GM23338 (cell line): ENCODE measurements at regions not wholly inside any gene's neighbourhood (a gene's known extent, or its start where the extent isn't known, plus 50 kb on each side); places are given as distances from the start of the nearest gene placed in this dataset.

Experiments used
- ATAC-seq: fragments of 200-7000 bp; cut with Tn5 transposase; 3 replicates; pipeline ENCODE4 v1.9.1; 2020
- DNase-seq: peaks from one replicate; pipeline ENCODE4 v3.0.0-alpha.2; 2015; ENCODE audit warnings: low spot score
- H2AFZ ChIP-seq: fragments of 200-600 bp; sonication (generic); 2 replicates; pipeline ENCODE4 v1.8.0; 2016; ENCODE audit warnings: antibody characterized with exemption, mild to moderate bottlenecking, moderate library complexity
- H3F3A ChIP-seq: fragments of 200-600 bp; sonication (generic); replicated peaks from 2 replicates; pipeline ENCODE4 v1.8.0; 2017; ENCODE audit warnings: antibody characterized with exemption, mixed run types, low read depth
- H3K27ac ChIP-seq: fragments of 200-600 bp; sonication (generic); 2 replicates; pipeline ENCODE4 v1.6.1; 2016; ENCODE audit warnings: low read depth
- H3K27me3 ChIP-seq: fragments of 200-600 bp; sonication (generic); 2 replicates; pipeline ENCODE4 v1.8.0; 2016; ENCODE audit warnings: mild to moderate bottlenecking, mixed run types, moderate library complexity; ENCODE audit not compliant: insufficient read depth
- H3K36me3 ChIP-seq: fragments of 200-600 bp; sonication (generic); 2 replicates; pipeline ENCODE4 v1.8.0; 2016; ENCODE audit warnings: mild to moderate bottlenecking; ENCODE audit not compliant: insufficient read depth
- H3K4me1 ChIP-seq: fragments of 200-600 bp; sonication (generic); 2 replicates; pipeline ENCODE4 v1.8.0; 2016; ENCODE audit warnings: mild to moderate bottlenecking, moderate library complexity; ENCODE audit not compliant: insufficient read depth
- H3K4me2 ChIP-seq: fragments of 200-600 bp; sonication (generic); 2 replicates; pipeline ENCODE4 v1.7.1; 2017; ENCODE audit warnings: mixed run types
- H3K4me3 ChIP-seq: fragments of 200-600 bp; sonication (generic); 2 replicates; pipeline ENCODE4 v1.6.1; 2016; ENCODE audit warnings: mixed run types
- H3K79me2 ChIP-seq: fragments of 200-600 bp; sonication (generic); replicated peaks from 2 replicates; pipeline ENCODE4 v1.8.0; 2017; ENCODE audit warnings: mild to moderate bottlenecking; ENCODE audit not compliant: insufficient read depth
- H3K9me2 ChIP-seq: fragments of 200-600 bp; sonication (generic); 2 replicates; pipeline ENCODE4 v1.8.0; 2017; ENCODE audit not compliant: insufficient read depth
- H4K20me1 ChIP-seq: fragments of 200-600 bp; sonication (generic); replicated peaks from 2 replicates; pipeline ENCODE4 v1.8.0; 2017; ENCODE audit warnings: mild to moderate bottlenecking; ENCODE audit not compliant: insufficient read depth
- H3K27ac Mint-ChIP-seq: 2 replicates; pipeline ENCODE4 v1.8.0; 2020; ENCODE audit warnings: inconsistent platforms, mild to moderate bottlenecking, moderate library complexity, mixed read lengths
- H3K27me3 Mint-ChIP-seq: 3 replicates; pipeline ENCODE4 v1.8.0; 2022; ENCODE audit warnings: low read depth, mild to moderate bottlenecking, moderate library complexity, mixed read lengths, inconsistent platforms; ENCODE audit not compliant: insufficient read depth, poor library complexity
- H3K36me3 Mint-ChIP-seq: 3 replicates; pipeline ENCODE4 v1.8.0; 2021; ENCODE audit warnings: low read depth, mild to moderate bottlenecking, inconsistent platforms, moderate library complexity, mixed read lengths
- H3K4me1 Mint-ChIP-seq: 3 replicates; pipeline ENCODE4 v1.8.0; 2020; ENCODE audit warnings: mild to moderate bottlenecking, inconsistent platforms, mixed read lengths
- H3K4me3 Mint-ChIP-seq: 3 replicates; pipeline ENCODE4 v1.8.0; 2021; ENCODE audit warnings: moderate library complexity, mild to moderate bottlenecking, inconsistent platforms, mixed read lengths
- H3K9me3 Mint-ChIP-seq: 3 replicates; pipeline ENCODE4 v1.8.0; 2020; ENCODE audit warnings: moderate library complexity, mild to moderate bottlenecking, inconsistent platforms, mixed read lengths
- CREB1 ChIP-seq: fragments of 250-450 bp; sonication (Bioruptor Pico); IDR thresholded peaks from 2 replicates; pipeline ENCODE4 v1.5.0; 2020; ENCODE audit warnings: low read depth, mild to moderate bottlenecking, moderate library complexity
- CTCF ChIP-seq, 2 experiments: fragments of 200-600 bp in 1 of 2; sonication (generic) in 1 of 2; conservative IDR thresholded peaks; 2 replicates each; pipeline versions ENCODE4 v1.5.1 to v1.6.1; 2016 to 2017; ENCODE audit warnings: antibody characterized with exemption in 2 of 2, low read depth in 2 of 2, mild to moderate bottlenecking in 2 of 2, moderate library complexity in 1 of 2
- EZH2 ChIP-seq: fragments of 200-600 bp; sonication (generic); IDR thresholded peaks from one replicate; pipeline ENCODE4 v1.8.0; 2017; ENCODE audit warnings: antibody characterized with exemption, mild to moderate bottlenecking, low read depth; ENCODE audit not compliant: unreplicated experiment
- EZH2phosphoT487 ChIP-seq: fragments of 200-600 bp; sonication (generic); IDR thresholded peaks from one replicate; pipeline ENCODE4 v1.8.1; 2018; ENCODE audit warnings: antibody characterized with exemption; ENCODE audit not compliant: unreplicated experiment
- JUNB ChIP-seq: IDR thresholded peaks from one replicate; pipeline ENCODE4 v1.6.1; 2016; ENCODE audit warnings: antibody characterized with exemption; ENCODE audit not compliant: unreplicated experiment
- NANOG ChIP-seq: IDR thresholded peaks from 2 replicates; pipeline ENCODE4 v1.6.1; 2016; ENCODE audit warnings: antibody characterized with exemption, borderline replicate concordance
- POLR2AphosphoS5 ChIP-seq: IDR thresholded peaks from 2 replicates; pipeline ENCODE4 v1.6.1; 2016; ENCODE audit warnings: antibody characterized with exemption, low read depth
- REST ChIP-seq: IDR thresholded peaks from one replicate; pipeline ENCODE4 v1.6.1; 2018; ENCODE audit warnings: antibody characterized with exemption; ENCODE audit not compliant: unreplicated experiment
- ZNF114 ChIP-seq: fragments of 250-450 bp; sonication (Bioruptor Pico); IDR thresholded peaks from 2 replicates; pipeline ENCODE4 v1.5.0; 2020; ENCODE audit warnings: mild to moderate bottlenecking, moderate library complexity
- TF ChIP-seq, protein P1 (sequence below): IDR thresholded peaks from 2 replicates; pipeline ENCODE4 v1.6.1; 2016; ENCODE audit warnings: antibody characterized with exemption
- TF ChIP-seq, protein P2 (sequence below): fragments of 250-450 bp; sonication (Bioruptor Pico); IDR thresholded peaks from 2 replicates; pipeline ENCODE4 v1.5.0; 2020; ENCODE audit warnings: mild to moderate bottlenecking, moderate library complexity

DNA sequence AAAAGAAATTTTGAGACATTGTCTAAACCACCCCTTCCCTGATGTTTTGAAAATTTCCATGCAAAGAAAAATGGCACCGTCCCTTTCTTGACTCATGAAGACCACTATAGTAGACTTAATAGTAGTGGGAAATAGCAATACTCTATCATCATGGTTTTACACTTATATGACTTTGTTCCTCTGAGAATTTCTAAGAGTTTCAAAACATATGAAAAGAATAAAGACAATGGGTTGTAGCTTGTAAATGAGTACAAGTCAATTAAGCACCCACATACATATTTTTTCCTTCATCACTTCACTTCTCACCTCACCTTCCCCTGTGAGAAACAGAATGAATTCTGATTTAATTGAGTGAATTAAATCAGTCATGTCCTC is 151.7 kb downstream of the LYPLAL1 start (continued):
- TF ChIP-seq CREB1 = no peak
- TF ChIP-seq JUNB = no peak
- TF ChIP-seq CTCF (conservative IDR thresholded peaks at IDR 0.05; ENCODE audit: low read depth in 2 of 2) = no peak
- TF ChIP-seq EZH2phosphoT487 = no peak
- TF ChIP-seq, protein P1, sequence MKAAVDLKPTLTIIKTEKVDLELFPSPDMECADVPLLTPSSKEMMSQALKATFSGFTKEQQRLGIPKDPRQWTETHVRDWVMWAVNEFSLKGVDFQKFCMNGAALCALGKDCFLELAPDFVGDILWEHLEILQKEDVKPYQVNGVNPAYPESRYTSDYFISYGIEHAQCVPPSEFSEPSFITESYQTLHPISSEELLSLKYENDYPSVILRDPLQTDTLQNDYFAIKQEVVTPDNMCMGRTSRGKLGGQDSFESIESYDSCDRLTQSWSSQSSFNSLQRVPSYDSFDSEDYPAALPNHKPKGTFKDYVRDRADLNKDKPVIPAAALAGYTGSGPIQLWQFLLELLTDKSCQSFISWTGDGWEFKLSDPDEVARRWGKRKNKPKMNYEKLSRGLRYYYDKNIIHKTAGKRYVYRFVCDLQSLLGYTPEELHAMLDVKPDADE = no peak
- TF ChIP-seq POLR2AphosphoS5 = no peak
- no peak for TF ChIP-seq ZNF114 (CRISPR knock-in tag)
- no peak for TF ChIP-seq REST
- no peak for TF ChIP-seq EZH2
- TF ChIP-seq NANOG = no peak

- no peaks in the 10 kb centered on the region for H3K9me2 ChIP-seq
- H3K4me1 ChIP-seq = no peaks in the 10 kb centered on the region
- H3K4me1 Mint-ChIP-seq = peaks cover 9% of the 10 kb centered on the region; the same call in 2 of the 3 replicates
- H3K27me3 ChIP-seq = no peaks in the 10 kb centered on the region
- H3K9me3 Mint-ChIP-seq = peaks cover 6% of the 10 kb centered on the region; the same call in 2 of the 3 replicates
- no peaks in the 10 kb centered on the region for H3K79me2 ChIP-seq
- no peak overlapping the region for H3K27ac ChIP-seq
- no peak overlapping the region for H3K4me3 ChIP-seq
- ATAC-seq (no peak), DNase-seq (no peak)
- H3K27me3 Mint-ChIP-seq = no peaks in the 10 kb centered on the region
- H3K27ac Mint-ChIP-seq = peak overlapping the region; percentile 44; the same call in 1 of the 2 replicates
- H3K4me3 Mint-ChIP-seq = no peak overlapping the region
- no peaks in the 10 kb centered on the region for H3K36me3 ChIP-seq
- no peak overlapping the region for H2AFZ ChIP-seq
- H3K36me3 Mint-ChIP-seq = peaks cover 4% of the 10 kb centered on the region; the same call in 2 of the 3 replicates
- H3F3A ChIP-seq = no peaks in the 10 kb centered on the region
- no peaks in the 10 kb centered on the region for H4K20me1 ChIP-seq
- H3K4me2 ChIP-seq = no peak overlapping the region
- TF ChIP-seq NANOG (no peak), CREB1 (no peak)
- TF ChIP-seq, protein P1 = no peak
- TF ChIP-seq, protein P2, sequence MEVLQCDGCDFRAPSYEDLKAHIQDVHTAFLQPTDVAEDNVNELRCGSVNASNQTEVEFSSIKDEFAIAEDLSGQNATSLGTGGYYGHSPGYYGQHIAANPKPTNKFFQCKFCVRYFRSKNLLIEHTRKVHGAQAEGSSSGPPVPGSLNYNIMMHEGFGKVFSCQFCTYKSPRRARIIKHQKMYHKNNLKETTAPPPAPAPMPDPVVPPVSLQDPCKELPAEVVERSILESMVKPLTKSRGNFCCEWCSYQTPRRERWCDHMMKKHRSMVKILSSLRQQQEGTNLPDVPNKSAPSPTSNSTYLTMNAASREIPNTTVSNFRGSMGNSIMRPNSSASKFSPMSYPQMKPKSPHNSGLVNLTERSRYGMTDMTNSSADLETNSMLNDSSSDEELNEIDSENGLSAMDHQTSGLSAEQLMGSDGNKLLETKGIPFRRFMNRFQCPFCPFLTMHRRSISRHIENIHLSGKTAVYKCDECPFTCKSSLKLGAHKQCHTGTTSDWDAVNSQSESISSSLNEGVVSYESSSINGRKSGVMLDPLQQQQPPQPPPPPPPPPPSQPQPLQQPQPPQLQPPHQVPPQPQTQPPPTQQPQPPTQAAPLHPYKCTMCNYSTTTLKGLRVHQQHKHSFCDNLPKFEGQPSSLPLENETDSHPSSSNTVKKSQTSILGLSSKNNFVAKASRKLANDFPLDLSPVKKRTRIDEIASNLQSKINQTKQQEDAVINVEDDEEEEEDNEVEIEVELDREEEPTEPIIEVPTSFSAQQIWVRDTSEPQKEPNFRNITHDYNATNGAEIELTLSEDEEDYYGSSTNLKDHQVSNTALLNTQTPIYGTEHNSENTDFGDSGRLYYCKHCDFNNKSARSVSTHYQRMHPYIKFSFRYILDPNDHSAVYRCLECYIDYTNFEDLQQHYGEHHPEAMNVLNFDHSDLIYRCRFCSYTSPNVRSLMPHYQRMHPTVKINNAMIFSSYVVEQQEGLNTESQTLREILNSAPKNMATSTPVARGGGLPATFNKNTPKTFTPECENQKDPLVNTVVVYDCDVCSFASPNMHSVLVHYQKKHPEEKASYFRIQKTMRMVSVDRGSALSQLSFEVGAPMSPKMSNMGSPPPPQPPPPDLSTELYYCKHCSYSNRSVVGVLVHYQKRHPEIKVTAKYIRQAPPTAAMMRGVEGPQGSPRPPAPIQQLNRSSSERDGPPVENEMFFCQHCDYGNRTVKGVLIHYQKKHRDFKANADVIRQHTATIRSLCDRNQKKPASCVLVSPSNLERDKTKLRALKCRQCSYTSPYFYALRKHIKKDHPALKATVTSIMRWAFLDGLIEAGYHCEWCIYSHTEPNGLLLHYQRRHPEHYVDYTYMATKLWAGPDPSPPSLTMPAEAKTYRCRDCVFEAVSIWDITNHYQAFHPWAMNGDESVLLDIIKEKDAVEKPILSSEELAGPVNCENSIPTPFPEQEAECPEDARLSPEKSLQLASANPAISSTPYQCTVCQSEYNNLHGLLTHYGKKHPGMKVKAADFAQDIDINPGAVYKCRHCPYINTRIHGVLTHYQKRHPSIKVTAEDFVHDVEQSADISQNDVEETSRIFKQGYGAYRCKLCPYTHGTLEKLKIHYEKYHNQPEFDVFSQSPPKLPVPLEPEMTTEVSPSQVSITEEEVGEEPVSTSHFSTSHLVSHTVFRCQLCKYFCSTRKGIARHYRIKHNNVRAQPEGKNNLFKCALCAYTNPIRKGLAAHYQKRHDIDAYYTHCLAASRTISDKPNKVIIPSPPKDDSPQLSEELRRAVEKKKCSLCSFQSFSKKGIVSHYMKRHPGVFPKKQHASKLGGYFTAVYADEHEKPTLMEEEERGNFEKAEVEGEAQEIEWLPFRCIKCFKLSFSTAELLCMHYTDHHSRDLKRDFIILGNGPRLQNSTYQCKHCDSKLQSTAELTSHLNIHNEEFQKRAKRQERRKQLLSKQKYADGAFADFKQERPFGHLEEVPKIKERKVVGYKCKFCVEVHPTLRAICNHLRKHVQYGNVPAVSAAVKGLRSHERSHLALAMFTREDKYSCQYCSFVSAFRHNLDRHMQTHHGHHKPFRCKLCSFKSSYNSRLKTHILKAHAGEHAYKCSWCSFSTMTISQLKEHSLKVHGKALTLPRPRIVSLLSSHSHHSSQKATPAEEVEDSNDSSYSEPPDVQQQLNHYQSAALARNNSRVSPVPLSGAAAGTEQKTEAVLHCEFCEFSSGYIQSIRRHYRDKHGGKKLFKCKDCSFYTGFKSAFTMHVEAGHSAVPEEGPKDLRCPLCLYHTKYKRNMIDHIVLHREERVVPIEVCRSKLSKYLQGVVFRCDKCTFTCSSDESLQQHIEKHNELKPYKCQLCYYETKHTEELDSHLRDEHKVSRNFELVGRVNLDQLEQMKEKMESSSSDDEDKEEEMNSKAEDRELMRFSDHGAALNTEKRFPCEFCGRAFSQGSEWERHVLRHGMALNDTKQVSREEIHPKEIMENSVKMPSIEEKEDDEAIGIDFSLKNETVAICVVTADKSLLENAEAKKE = no peak
Observed at GRCh38 chr1:219324629-219325367, 151.1 kb downstream of the LYPLAL1 start.
